HG03565 (cell line): ENCODE measurements at regions not wholly inside any gene's neighbourhood (a gene's known extent, or its start where the extent isn't known, plus 50 kb on each side); places are given as distances from the start of the nearest gene placed in this dataset.

Source experiments
- ATAC-seq: cut with Tn5 transposase; IDR thresholded peaks from one replicate; pipeline ENCODE4 v1.9.1; 2021; ENCODE audit warnings: mild to moderate bottlenecking, moderate library complexity; ENCODE audit not compliant: unreplicated experiment

DNA sequence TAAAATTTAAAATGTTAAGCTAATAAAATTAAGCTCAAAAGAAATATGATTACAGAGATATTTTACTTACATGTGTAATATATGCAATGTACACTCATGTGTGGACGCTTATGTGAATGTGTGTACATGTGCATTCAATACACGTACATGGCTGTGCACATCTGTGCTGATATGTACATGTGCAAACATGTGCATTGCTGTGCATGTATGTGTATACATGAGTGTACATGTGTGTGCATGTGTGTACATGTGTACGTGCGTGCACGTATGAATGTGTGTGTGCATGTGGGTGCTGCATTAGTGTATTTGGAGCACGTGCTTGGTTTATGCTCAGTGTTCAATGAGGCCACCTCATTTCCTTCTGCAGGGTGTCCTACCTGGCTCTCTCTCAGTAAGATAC lies 88.2 kb upstream of the TMEM18 start:
- no peak for ATAC-seq

DNA sequence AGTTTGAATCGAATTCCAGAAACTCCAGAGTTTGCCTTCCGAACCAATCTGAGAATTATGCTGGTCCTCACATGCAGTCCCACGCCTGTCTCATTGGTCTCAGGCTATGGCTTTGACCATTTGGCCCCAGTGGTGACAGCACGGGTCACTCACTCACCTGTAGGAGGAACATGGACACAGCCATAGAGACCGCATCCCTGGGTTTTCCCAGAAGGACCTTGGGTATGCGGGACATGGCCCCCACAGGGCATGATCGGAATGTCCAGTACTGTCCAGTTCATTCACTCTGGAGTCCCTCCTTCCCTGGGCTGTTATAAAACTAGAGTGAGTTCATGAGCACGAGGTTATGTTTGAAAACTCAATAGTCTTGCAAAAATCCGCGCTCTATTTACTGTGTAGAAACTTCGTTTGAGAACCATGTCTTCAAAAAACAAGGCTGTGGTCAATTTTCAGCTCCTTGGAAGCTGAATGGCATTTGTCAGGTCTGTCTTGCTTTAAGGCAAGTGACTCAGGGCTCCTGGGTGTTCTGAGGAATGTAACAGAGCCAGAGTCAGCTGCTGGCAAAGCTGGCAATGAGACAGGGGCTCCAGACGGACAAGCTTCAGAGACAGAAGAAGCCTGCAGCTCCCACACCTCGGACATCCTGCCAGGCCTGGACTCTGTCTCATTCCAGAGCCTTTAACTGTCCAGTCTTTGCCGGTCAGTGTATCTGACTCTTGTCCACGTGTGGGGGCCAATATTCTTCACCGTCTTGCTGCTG lies 86.7 kb upstream of the TMEM18 start:
- no peak for ATAC-seq

DNA sequence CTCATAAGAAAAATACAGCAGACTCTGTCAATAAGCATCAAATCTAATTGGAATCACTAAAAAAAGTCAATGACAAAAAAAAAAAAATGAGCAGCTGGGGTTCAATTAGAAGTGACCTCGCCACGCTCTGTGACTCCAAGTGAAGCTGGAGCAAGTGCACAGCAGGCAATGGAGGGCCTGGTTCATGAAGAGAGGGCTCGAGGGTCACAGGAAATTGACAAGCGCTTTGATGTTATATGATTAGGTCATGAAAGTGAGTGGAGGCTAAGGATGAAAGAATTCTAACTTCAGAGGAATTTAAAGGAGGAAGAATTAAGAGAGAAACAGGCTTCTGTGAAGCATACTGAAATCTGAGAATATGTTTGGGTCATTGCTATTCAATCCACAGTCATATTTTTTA lies 85.4 kb upstream of the TMEM18 start:
- no peak for ATAC-seq

DNA sequence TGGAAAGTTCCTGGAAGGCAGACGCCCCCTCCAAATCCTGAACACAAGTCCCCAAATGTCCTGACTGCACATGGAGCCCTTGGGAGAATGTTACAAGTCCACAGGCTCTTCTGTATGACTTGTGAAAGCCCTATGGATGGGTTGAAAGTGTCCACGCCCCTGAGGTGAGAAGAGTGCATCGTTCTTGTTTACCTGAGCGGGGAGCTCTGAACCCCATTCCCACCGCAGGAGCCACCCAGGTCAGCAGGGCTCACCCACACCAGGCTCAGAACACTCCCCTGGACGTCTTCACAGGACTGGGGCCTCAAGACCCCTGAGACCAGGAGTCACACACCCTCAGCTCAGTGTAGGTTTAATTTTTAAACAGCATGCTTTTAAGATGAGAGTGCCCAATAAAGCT lies 84.2 kb upstream of the TMEM18 start:
- no peak for ATAC-seq

DNA sequence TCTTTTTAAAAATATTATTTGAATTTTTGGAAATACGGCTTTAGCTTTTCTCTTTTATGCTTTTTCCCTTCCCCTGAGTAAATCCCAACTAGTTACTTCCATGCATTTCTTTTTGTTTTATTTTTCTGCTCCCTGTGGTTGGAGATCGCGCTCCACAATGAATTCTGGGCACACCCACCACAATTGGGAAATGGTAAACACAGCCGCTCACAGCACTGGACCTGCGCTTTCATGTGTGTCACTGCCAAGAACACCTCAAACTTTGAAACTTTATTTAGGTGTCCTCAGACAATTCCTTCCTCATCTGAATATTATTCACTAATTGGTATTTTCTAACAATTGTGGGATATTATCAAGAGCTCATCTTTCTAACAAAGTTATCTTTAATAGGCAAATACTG lies 82.8 kb upstream of the TMEM18 start:
- ATAC-seq = no peak

DNA sequence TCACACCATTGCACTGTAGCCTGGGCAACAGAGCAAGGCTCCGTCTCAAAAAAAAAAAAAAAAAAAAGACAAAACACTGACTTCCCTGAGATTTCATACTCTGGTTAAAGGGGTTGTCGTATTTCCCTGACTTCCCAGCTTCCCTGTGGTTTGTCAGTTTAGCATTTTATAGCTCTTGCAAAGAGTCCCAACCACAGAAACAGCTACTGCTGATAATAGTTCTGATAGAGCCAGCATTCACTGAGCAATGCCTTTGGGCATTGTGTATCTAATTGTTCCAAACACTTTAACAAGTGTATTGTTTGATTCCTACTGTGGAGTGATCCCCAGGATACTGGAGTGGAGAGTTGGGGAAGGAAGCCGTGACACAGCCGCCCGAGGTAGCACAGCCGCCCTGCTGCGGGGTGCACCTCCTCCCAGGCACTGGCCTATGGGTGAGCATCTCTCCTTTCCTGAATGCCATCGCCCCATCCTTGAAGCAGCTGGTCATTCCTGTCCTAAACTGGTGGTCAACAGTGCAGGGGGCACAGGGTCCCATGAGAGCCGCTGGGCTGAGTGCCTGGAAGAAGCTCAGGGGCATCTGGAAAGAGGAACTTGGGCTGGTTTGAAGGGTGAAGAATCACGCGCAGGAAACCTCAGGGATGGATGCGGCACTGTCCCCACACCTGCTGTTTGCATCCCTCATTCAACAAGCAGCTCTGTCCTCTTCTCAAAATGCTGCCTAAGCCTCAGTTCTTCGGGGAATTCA lies 81.0 kb upstream of the TMEM18 start:
- no peak for ATAC-seq

DNA sequence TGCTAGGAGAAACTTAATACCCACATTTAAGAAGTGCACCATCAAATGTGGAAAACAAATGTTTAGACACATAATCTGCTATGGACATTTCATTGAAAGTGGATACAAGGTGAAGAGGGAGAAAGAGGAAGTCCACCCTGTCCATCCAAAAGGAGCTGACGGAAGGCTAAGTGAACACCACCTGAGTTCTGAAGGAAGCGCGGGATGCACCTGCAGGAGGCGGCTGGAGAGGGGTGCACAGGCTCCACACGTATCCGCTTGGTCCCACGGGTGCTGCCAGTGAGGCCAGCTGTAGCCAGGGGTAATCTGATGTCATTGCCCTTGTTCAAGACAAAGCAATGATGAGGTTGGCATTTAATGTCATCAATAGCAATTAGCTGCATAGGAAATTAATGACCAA lies 75.9 kb upstream of the TMEM18 start:
- ATAC-seq = no peak

DNA sequence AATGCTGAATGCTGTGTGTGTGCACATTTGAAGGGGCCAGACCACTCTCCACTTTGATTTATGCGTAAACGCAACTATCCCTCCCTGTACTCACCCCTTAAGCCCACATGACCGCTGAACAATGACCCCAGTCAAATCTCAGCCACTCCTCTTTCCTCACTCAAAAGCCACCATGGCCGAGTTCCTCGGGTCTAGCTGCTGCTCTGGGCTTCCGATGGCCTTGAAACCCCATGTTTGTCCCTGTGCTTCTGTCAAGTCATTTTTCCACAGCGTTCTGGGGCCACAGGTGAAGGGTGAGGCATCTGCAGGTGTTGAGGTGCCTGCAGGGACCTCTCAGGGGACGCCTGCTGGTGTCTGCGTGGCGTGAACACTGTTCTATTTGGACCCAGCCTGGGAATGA lies 74.3 kb upstream of the TMEM18 start:
- ATAC-seq = no peak

DNA sequence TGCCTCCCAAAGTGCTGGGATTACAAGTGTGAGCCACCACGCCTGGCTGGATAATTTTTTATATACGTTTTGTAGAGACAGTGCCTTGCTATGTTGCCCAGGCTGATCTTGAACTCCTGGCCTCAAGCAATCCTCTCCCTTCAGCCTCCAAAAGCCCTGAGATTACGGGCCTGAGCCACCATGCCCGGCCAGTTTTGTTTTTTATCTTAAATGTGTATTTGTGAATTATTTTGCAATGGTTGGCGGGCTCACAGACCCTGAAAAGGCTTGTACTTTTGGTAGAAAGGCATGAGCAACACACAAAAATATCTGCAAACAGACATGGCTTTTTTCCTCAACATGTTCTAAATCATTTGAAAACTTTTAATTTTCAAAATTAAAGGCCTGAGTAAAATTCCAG lies 73.4 kb upstream of the TMEM18 start:
- ATAC-seq = no peak

DNA sequence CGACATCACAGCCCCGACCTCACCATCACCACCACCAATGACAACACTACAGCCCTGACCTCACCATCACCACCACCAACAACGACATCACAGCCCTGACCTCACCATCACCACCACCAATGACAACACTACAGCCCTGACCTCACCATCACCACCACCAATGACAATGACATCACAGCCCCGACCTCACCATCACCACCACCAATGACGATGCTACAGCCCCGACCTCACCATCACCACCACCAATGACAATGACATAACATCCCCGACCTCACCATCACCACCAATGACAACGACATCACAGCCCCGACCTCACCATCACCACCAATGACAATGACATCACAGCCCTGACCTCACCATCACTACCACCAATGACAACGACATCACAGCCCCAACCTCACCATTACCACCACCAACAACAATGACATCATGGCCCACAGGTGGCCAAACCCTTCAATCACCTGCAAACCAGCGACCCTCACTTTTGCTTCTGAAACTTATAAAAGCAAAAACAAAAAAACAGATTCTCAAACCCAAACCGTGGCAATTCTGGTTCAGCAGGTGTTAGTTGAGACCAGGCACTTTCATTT lies 70.7 kb upstream of the TMEM18 start:
- ATAC-seq = no peak

DNA sequence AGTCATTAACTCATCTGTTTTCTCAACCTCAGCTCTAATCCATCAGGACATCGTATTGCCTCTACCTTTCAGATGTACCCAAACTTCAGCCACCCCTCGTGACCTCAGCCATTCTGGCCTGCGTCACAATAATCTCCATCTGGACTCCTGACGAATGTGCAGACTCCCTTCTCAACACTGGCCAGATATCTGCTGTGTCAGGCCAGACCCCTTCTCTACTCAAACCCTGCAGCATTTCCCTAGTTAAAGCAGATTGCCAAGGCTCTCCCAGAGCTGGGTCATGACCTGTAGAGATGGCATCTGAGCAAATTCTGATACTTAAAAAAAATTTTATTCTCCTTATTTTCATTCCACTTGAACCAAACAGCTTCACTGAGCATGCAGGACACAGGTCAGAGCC lies 69.5 kb upstream of the TMEM18 start:
- no peak for ATAC-seq

DNA sequence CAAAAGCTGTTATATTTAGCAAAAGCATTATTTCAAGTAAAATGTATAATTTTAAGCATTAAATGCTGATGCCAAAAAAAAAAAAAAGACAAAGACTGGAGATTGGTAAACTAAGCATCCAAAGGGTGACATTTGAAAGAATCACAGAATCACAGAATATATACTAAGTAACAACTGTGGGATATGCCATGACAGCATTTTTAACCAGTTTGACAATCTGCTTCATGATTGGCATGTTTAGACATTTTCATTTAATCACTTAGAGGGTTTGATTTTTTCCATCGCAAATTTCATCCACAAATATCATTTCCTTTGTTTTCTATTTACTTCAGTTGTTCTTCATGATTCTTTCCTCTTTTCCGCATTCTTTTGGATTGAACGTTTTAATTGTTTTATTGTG lies 66.9 kb upstream of the TMEM18 start:
- ATAC-seq = no peak

DNA sequence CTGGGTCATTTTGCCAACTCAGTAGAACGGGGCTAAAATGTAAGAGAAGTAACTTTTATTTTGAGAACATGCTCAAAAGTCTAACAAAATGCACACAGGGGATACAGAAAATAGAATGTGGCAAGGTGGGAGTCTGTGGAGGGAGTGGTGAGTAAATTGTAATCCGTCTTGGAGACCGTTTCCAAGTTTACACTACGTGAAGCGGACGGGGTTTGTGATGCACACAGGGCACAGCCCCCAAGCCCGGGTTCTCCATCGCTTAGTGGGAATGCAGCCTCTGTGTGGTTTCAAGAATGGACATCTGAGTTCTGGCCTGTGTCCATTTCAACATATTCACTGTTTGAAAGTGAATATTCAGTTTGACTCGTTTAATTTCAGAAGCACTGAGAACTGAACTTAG lies 65.0 kb upstream of the TMEM18 start:
- no peak for ATAC-seq

DNA sequence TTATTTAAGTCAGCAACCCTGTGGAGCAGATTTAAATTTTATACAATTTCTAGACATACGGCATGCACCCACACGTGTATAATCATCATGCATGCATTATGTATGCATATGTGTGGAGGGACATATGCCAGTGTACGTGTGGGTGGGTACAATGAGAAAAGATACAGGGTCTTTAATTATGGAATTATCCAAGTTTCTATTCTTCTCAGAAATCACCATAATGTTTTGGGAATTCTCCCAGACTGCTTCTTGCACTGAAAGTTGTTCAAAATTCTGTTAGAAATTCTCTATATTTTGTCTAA lies 63.9 kb upstream of the TMEM18 start:
- no peak for ATAC-seq

DNA sequence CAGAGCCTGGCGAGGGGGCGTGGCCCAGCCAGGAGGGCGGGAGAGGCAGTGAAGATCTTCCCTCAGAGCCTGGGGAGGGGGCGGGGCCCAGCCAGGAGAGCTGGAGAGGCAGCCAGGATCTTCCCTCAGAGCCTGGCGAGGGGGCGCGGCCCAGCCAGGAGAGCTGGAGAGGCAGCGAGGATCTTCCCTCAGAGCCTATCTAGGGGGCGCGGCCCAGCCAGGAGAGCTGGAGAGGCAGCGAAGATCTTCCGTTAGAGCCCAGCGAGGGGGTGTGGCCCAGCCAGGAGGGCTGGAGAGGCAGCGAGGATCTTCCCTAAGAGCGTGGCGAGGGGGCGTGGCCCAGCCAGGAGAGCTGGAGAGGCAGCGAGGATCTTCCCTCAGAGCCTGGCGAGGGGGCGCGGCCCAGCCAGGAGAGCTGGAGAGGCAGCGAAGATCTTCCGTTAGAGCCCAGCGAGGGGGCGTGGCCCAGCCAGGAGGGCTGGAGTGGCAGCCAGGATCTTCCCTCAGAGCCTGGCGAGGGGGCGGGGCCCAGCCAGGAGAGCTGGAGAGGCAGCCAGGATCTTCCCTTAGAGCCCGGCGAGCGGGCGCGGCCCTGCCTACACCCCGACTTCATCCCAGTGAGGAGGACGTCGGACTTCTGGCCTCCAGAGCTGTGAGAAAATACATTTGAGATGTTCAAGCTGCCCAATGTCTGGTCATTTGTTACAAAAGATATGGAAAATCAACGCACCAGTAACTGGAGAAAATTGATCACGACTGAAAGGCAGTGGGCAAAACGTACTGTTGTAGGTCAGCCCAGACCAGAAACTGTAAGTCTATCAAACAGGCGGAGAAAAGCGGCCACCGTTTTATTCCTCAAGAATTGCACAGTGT lies 63.4 kb upstream of the TMEM18 start:
- ATAC-seq = peak; percentile 47

DNA sequence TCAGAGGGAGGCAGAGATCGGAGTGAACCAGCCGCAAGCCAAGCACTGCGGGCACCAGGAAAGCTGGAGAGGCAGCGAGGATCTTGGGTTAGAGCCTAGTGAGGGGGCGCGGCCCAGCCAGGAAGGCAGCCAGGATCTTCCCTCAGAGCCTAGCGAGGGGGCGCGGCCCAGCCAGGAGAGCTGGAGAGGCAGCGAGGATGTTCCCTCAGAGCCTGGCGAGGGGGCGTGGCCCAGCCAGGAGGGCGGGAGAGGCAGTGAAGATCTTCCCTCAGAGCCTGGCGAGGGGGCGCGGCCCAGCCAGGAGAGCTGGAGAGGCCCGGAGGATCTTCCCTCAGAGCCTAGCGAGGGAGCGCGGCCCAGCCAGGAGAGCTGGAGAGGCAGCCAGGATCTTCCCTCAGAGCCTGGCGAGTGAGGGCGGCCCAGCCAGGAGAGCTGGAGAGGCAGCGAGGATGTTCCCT lies 62.7 kb upstream of the TMEM18 start:
- ATAC-seq = peak; percentile 4

DNA sequence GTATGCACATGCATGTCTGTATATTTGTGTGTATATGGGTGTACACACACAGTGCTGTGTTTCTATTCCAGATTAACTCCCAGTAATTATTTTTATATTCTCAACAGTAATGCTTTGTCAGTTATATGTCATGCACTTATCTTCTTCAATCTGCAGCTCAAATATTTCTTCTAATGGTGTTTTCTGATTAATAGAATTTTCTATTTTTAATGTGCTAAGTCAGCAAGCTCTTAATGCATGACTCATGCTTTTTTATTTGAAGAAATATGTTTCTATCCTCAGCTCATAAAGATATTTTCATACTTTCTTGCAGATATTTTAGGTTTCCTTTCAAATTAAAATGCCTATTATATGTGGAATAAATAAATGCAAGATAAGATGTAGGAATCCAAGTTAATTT lies 59.7 kb upstream of the TMEM18 start:
- ATAC-seq = no peak

DNA sequence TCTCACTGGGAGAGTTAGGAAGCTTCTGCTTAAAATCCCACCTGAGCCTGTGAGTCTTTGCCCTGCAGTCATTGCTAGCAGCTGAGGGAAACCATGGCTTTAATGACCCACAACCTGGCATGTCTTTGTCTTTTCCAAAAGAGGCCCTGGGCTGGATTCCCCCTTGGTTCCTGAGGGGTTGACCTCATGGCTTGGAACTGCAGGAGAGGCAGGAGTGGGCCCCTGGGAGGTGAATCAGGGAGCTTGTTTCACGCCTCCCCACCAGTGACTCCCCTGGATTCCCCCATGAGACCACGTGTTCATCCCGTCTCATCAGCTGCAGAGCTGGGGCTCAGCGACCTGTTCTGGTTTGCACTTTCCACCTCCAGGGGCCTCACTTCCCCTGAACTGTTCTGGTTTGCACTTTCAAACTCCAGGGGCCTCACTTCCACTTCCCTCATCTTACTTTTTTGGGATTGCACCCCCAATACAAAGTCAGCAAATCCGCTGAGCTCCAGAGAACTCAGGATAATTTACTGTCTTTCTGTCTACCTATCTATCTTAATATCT lies 58.5 kb upstream of the TMEM18 start:
- ATAC-seq = peak; percentile 53

DNA sequence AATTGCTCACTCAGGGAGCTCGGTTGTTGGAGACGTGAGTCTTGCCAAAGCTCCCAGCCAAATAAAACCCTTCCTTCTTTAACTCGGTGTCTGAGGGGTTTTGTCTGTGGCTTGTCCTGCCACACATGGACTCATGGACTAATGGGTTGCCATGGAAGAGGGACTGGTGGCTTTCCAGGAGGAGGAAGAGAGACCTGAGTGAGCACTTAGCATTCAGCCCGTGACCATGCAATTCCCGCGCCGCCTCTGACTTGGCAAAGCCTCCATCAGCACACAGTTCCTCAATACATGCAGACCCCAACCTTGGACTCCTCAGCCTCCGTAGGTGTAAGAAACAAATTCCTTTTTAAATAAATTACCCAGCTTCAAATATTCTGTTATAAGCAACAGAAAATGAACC lies 57.3 kb upstream of the TMEM18 start:
- ATAC-seq = no peak

DNA sequence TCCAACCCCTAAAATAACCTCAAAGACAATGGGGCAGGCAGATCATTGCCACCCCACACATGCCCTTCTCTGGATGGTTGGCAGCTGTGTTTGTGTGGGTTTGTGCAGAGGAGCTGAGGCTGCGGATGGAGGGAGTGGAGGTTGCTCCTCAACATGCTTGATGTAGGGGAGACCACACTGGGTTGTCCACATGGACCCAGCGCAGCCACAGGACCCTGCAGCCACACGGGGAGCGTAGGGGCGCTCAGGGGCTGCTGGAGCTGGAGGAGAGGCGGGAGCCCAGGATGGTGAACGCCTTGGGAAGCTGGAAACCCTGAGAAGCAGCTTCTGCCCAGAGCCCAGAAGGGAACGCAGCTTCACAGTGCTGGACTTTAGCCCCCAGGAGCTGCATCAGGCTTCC lies 56.3 kb upstream of the TMEM18 start:
- ATAC-seq = no peak

DNA sequence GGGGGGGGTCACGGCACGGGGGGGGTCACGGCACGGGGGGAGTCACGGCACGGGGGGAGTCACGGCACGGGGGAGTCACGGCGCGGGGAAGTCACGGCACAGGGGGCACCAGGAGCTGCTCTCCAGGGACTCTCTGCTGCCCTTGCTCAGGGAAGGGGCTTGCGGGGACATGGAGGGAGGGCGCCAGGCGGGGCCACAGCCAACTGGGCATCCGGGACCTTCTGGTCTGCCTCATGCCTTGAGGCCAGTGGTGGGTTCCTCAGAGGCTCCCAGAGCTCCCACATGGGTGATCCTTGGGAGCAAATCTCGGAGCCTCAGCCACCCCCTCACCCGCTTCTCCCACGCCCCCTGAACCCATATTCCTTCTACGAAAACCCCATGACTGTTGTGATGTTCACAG lies 55.8 kb upstream of the TMEM18 start:
- ATAC-seq = no peak
